Endothelial cell of umbilical vein (primary cell): ENCODE measurements at regions not wholly inside any gene's neighbourhood (a gene's known extent, or its start where the extent isn't known, plus 50 kb on each side); places are given as distances from the start of the nearest gene placed in this dataset.

Experiments used
- BruUV-seq: library from RNA; stranded (reverse); fragments of 400-500 nt; replicated peaks from 2 replicates; lab custom pipeline; 2021; lab: Mats Ljungman, UMichigan
- CTCF ChIA-PET: fragments of 300-600, 350-600 bp; sonication (Branson Sonifier 250); formaldehyde crosslinking; loops from one replicate; lab custom pipeline; 2021; ENCODE audit warnings: antibody characterized with exemption, inconsistent platforms; lab: Charles Lee
- POLR2A ChIA-PET: fragments of 300-600, 350-600 bp; sonication (Branson Sonifier 250); formaldehyde crosslinking; loops from one replicate; lab custom pipeline; 2021; ENCODE audit warnings: antibody characterized with exemption, inconsistent platforms; lab: Charles Lee
- DNase-seq: peaks from one replicate; pipeline ENCODE4 v3.0.0-alpha.2; 2011; ENCODE audit warnings: low read depth, low spot score
- FAIRE-seq: peaks from 2 replicates; lab custom pipeline; 2011; peaks lifted over from hg19 to GRCh38; lab: Jason Lieb, UNC
- H2AFZ ChIP-seq: 2 replicates; pipeline ENCODE4 v1.6.0; 2012; ENCODE audit warnings: low read depth, low read length, control low read depth, inconsistent platforms
- H3K27ac ChIP-seq: 2 replicates; pipeline ENCODE4 v1.5.1; 2011; ENCODE audit warnings: low read depth, mild to moderate bottlenecking, control low read depth, low read length, moderate library complexity; ENCODE audit not compliant: insufficient read depth
- H3K27me3 ChIP-seq, 2 experiments: 2 replicates each; pipeline versions ENCODE4 v1.6.0 to v1.6.1; 2011; ENCODE audit warnings: low read length in 2 of 2, mixed read lengths in 1 of 2; ENCODE audit not compliant: control insufficient read depth in 2 of 2, insufficient read depth in 2 of 2
- H3K36me3 ChIP-seq, 2 experiments: 2 replicates in 1 of 2; 3 replicates in 1 of 2; pipeline ENCODE4 v1.5.1; 2011; ENCODE audit warnings: low read length in 2 of 2, mild to moderate bottlenecking in 1 of 2, moderate library complexity in 1 of 2; ENCODE audit not compliant: control insufficient read depth in 2 of 2, insufficient read depth in 2 of 2; ENCODE audit errors: extremely low read depth in 1 of 2
- H3K4me1 ChIP-seq: 3 replicates; pipeline ENCODE4 v1.5.1; 2011; ENCODE audit warnings: mild to moderate bottlenecking, low read length; ENCODE audit not compliant: control insufficient read depth, insufficient read depth; ENCODE audit errors: extremely low read depth
- H3K4me2 ChIP-seq: 2 replicates; pipeline ENCODE4 v1.6.1; 2011; ENCODE audit warnings: low read length, control low read depth, mixed read lengths; ENCODE audit not compliant: insufficient read depth
- H3K4me3 ChIP-seq, 3 experiments: fragments of 200-600 bp in 1 of 3; sonication (generic), shearing (Covaris generic) in 1 of 3; replicated peaks in 1 of 3; 2 replicates each; pipeline ENCODE4 v1.5.1; 2011 to 2016; ENCODE audit warnings: control low read depth in 3 of 3, low read length in 3 of 3, mild to moderate bottlenecking in 2 of 3, inconsistent platforms in 1 of 3, low read depth in 1 of 3, moderate library complexity in 1 of 3; ENCODE audit not compliant: insufficient read depth in 1 of 3
- H3K79me2 ChIP-seq: 2 replicates; pipeline ENCODE4 v1.6.0; 2012; ENCODE audit warnings: low read length, inconsistent platforms; ENCODE audit not compliant: control insufficient read depth, insufficient read depth
- H3K9ac ChIP-seq: replicated peaks from 2 replicates; pipeline ENCODE3; 2011; ENCODE audit warnings: low read length, control low read depth; ENCODE audit not compliant: insufficient read depth; ENCODE audit errors: extremely low read depth
- H3K9me1 ChIP-seq: replicated peaks from 3 replicates; pipeline ENCODE4 v1.6.0; 2011; ENCODE audit warnings: mild to moderate bottlenecking, low read length; ENCODE audit not compliant: control insufficient read depth, insufficient read depth; ENCODE audit errors: extremely low read depth
- H3K9me3 ChIP-seq: replicated peaks from 2 replicates; pipeline ENCODE4 v1.5.1; 2012; ENCODE audit warnings: low read length, inconsistent platforms; ENCODE audit not compliant: control insufficient read depth, insufficient read depth
- H4K20me1 ChIP-seq: replicated peaks from 2 replicates; pipeline ENCODE3; 2011; ENCODE audit warnings: mild to moderate bottlenecking, low read length; ENCODE audit not compliant: control insufficient read depth, insufficient read depth; ENCODE audit errors: extremely low read depth
- EZH2 ChIP-seq: IDR thresholded peaks from 2 replicates; pipeline ENCODE4 v1.6.1; 2012; ENCODE audit warnings: borderline replicate concordance, low read depth, mild to moderate bottlenecking, moderate library complexity, low read length, inconsistent platforms; ENCODE audit not compliant: severe bottlenecking
- FOS ChIP-seq: IDR thresholded peaks from 2 replicates; pipeline ENCODE4 v1.6.1; 2011; ENCODE audit warnings: mild to moderate bottlenecking, low read length, moderate library complexity, borderline replicate concordance; ENCODE audit not compliant: insufficient read depth
- JUN ChIP-seq: IDR thresholded peaks from 2 replicates; pipeline ENCODE4 v1.6.1; 2011; ENCODE audit warnings: borderline replicate concordance, low read depth; ENCODE audit not compliant: insufficient read length, insufficient read depth
- MAX ChIP-seq: IDR thresholded peaks from 2 replicates; pipeline ENCODE4 v1.6.1; 2011; ENCODE audit not compliant: insufficient read depth, insufficient read length
- MYC ChIP-seq: IDR thresholded peaks from one replicate; pipeline ENCODE4 v1.6.1; 2011; ENCODE audit warnings: mild to moderate bottlenecking, low read depth, low read length
- POLR2A ChIP-seq: IDR thresholded peaks from 2 replicates; pipeline ENCODE4 v1.6.1; 2012; ENCODE audit warnings: low read depth, mild to moderate bottlenecking, control low read depth, low read length
- POLR2AphosphoS5 ChIP-seq: IDR thresholded peaks from 2 replicates; pipeline ENCODE4 v1.6.1; 2012; ENCODE audit warnings: low read depth, mild to moderate bottlenecking, control low read depth, low read length, moderate library complexity; ENCODE audit not compliant: insufficient read depth
- dilution Hi-C: fragments of 300-500 bp; cut with MboI; formaldehyde crosslinking; loops from one replicate; pipeline ENCODE4 v1.15.0; 2019; ENCODE audit warnings: low sequenced_read_pairs; ENCODE audit not compliant: extremely low pct_ligation_motif_present
- intact Hi-C: fragments of 100-400 bp; cut with micrococcal nuclease; formaldehyde crosslinking; loops from one replicate; pipeline ENCODE4 v1.10.0; 2022
- TF ChIP-seq, protein P1 (sequence below), 2 donors: IDR thresholded peaks; 1 replicate in 1 of 2; 2 replicates in 1 of 2; pipeline ENCODE4 v1.5.1; 2011; ENCODE audit warnings: low read length in 2 of 2, mild to moderate bottlenecking in 2 of 2, moderate library complexity in 2 of 2, control low read depth in 1 of 2, inconsistent platforms in 1 of 2, low read depth in 1 of 2; ENCODE audit not compliant: insufficient read depth in 1 of 2; ENCODE audit errors: extremely low read depth in 1 of 2

DNA sequence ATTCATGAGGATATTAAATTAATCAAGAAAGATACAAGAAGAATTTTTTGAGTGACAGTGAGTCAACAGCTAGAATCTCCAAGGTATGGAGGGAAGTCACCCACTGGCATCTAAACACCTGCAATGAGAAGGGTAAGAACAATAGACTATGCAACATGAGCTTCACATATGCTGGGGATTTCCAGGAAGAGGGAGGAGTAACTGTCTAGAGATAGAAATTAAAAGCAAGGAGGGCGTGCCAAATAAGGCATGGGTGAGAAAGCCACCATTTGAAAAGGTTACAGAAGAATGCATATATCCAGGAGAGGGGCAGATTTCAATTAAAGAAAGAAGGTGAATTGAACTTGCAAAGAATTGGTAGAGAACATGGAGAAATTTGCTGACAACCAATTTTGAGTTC lies 365.7 kb downstream of the GPR37 start:
- H2AFZ ChIP-seq = no peak overlapping the region
- H3K4me1 ChIP-seq = no peaks in the 10 kb centered on the region
- H3K9me3 ChIP-seq = no peaks in the 10 kb centered on the region
- FAIRE-seq = no peak
- no peak overlapping the region for H3K27ac ChIP-seq
- H3K27me3 ChIP-seq = no peaks in the 10 kb centered on the region
- H3K4me2 ChIP-seq = no peak overlapping the region
- no peaks in the 10 kb centered on the region for H3K79me2 ChIP-seq
- no peak for DNase-seq
- dilution Hi-C loops = no loop called here
- intact Hi-C loops = no loop called here
- no TSS peak for BruUV-seq
- no peak for TF ChIP-seq JUN
- no peak for TF ChIP-seq MYC
- TF ChIP-seq, protein P1, sequence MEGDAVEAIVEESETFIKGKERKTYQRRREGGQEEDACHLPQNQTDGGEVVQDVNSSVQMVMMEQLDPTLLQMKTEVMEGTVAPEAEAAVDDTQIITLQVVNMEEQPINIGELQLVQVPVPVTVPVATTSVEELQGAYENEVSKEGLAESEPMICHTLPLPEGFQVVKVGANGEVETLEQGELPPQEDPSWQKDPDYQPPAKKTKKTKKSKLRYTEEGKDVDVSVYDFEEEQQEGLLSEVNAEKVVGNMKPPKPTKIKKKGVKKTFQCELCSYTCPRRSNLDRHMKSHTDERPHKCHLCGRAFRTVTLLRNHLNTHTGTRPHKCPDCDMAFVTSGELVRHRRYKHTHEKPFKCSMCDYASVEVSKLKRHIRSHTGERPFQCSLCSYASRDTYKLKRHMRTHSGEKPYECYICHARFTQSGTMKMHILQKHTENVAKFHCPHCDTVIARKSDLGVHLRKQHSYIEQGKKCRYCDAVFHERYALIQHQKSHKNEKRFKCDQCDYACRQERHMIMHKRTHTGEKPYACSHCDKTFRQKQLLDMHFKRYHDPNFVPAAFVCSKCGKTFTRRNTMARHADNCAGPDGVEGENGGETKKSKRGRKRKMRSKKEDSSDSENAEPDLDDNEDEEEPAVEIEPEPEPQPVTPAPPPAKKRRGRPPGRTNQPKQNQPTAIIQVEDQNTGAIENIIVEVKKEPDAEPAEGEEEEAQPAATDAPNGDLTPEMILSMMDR (IDR thresholded peaks at IDR 0.05; ENCODE audit: extremely low read depth in 1 of 2, insufficient read depth in 1 of 2, low read depth in 1 of 2, low read length in 2 of 2) = no peak
- no peak for TF ChIP-seq MAX
- TF ChIP-seq FOS = no peak
- TF ChIP-seq EZH2 = no peak
- no peak for TF ChIP-seq POLR2A
- no peak for TF ChIP-seq POLR2AphosphoS5
- ChIA-PET POLR2A (no interaction called here), CTCF (no interaction called here)
- H3K36me3 ChIP-seq = no peaks in the 10 kb centered on the region
- H4K20me1 ChIP-seq = no peaks in the 10 kb centered on the region
- no peak overlapping the region for H3K9ac ChIP-seq
- no peak overlapping the region for H3K4me3 ChIP-seq
- H3K9me1 ChIP-seq = no peaks in the 10 kb centered on the region
